ENCODE measurements at regions not wholly inside any gene's neighbourhood (a gene's known extent, or its start where the extent isn't known, plus 50 kb on each side); places are given as distances from the start of the nearest gene placed in this dataset.

- TF ChIP-seq JUN (CRISPR knock-in tag; IDR thresholded peaks at IDR 0.05), result no peak
- no peak for TF ChIP-seq E2F1 (CRISPR knock-in tag; IDR thresholded peaks at IDR 0.05)
- TF ChIP-seq CTCF (IDR thresholded peaks at IDR 0.05), result no peak
- TF ChIP-seq KAT7 (CRISPR knock-in tag; IDR thresholded peaks at IDR 0.05; ENCODE audit: borderline replicate concordance), result no peak
- TF ChIP-seq IRF1 (CRISPR knock-in tag; IDR thresholded peaks at IDR 0.05), result no peak
- TF ChIP-seq PREB (CRISPR knock-in tag; IDR thresholded peaks at IDR 0.05; ENCODE audit: borderline replicate concordance), result no peak
- no peak for TF ChIP-seq RELA (CRISPR knock-in tag; IDR thresholded peaks at IDR 0.05; ENCODE audit: borderline replicate concordance)
- no peak for TF ChIP-seq ESRRA (CRISPR knock-in tag; IDR thresholded peaks at IDR 0.05; ENCODE audit: borderline replicate concordance)
Observed at GRCh38 chr3:110106805-110107204, 769.5 kb upstream of the DPPA4 start.

Measured in WTC11 (cell line).